Fibroblast of villous mesenchyme (primary cell): ENCODE measurements at regions not wholly inside any gene's neighbourhood (a gene's known extent, or its start where the extent isn't known, plus 50 kb on each side); places are given as distances from the start of the nearest gene placed in this dataset.
"Not testable (repeated sequence)": the region's sequence is repeated elsewhere in the genome, so short reads cannot be mapped to it uniquely, and the experiment has no call there.

Source experiments
- DNase-seq: peaks from one replicate; pipeline ENCODE4 v3.0.0-alpha.2; 2010; ENCODE audit warnings: low read depth
- H3K4me3 ChIP-seq: 2 replicates; pipeline ENCODE4 v1.5.1; 2011; ENCODE audit warnings: low read depth, mild to moderate bottlenecking, low read length
- CTCF ChIP-seq: IDR thresholded peaks from 2 replicates; pipeline ENCODE4 v1.5.1; 2012; ENCODE audit warnings: low read depth, mild to moderate bottlenecking, low read length; ENCODE audit not compliant: insufficient read depth

GRCh38 chr7:20911081-20911480 lies 124.4 kb upstream of the SP8 start:
- H3K4me3 ChIP-seq: no peak overlapping the region
- no peak for TF ChIP-seq CTCF
- no peak for DNase-seq

- DNase-seq: no peak
- no peak for TF ChIP-seq CTCF
- H3K4me3 ChIP-seq: no peak overlapping the region
Observed at GRCh38 chr7:20913853-20914252, 127.2 kb upstream of the SP8 start.

GRCh38 chr7:20916311-20916710 lies 129.6 kb upstream of the SP8 start:
- H3K4me3 ChIP-seq: no peak overlapping the region
- no peak for DNase-seq
- no peak for TF ChIP-seq CTCF

GRCh38 chr7:20917603-20918002 lies 130.9 kb upstream of the SP8 start:
- DNase-seq: no peak
- TF ChIP-seq CTCF: no peak
- H3K4me3 ChIP-seq: no peak overlapping the region

- DNase-seq: no peak
- no peak overlapping the region for H3K4me3 ChIP-seq
- no peak for TF ChIP-seq CTCF
Observed at GRCh38 chr7:20918156-20918555, 131.5 kb upstream of the SP8 start.

GRCh38 chr7:20927178-20927577 lies 140.5 kb upstream of the SP8 start:
- DNase-seq, H3K4me3 ChIP-seq: not testable (repeated sequence)

GRCh38 chr7:20927976-20928375 lies 141.3 kb upstream of the SP8 start:
- DNase-seq: no peak
- no peak overlapping the region for H3K4me3 ChIP-seq
- no peak for TF ChIP-seq CTCF
